ENCODE measurements at regions not wholly inside any gene's neighbourhood (a gene's known extent, or its start where the extent isn't known, plus 50 kb on each side); places are given as distances from the start of the nearest gene placed in this dataset.
A peak's percentile ranks its signal among the peaks of the same experiment; 100 is the strongest.

GRCh38 chr13:111394211-111394922, 73.9 kb downstream of the TEX29 start:
- no peak for TF ChIP-seq CTCF (IDR thresholded peaks at IDR 0.05)
- H3K9ac ChIP-seq (ENCODE audit: insufficient read depth, low read length, poor library complexity, severe bottlenecking) = no peak overlapping the region
- H3K9me3 ChIP-seq (replicated peaks in 1 of 2; ENCODE audit: control insufficient read depth in 1 of 2, insufficient read depth in 1 of 2, low read length in 2 of 2) = no peaks in the 10 kb centered on the region
- H3K27ac Mint-ChIP-seq = peak overlapping the region in 1 of 7 donors; percentile 0
- no peak overlapping the region for H2AFZ ChIP-seq (ENCODE audit: insufficient read depth, low read depth, low read length, poor library complexity, severe bottlenecking)
- H3K4me2 ChIP-seq (replicated peaks; ENCODE audit: extremely low read depth, low read length, poor library complexity, severe bottlenecking) = no peak overlapping the region
- no peak overlapping the region for H3K27ac ChIP-seq (ENCODE audit: low read depth in 1 of 2, low read length in 2 of 2)
- DNase-seq = no peak
- H4K20me1 ChIP-seq (ENCODE audit: insufficient read depth, low read length) = no peaks in the 10 kb centered on the region
- H3K36me3 Mint-ChIP-seq = no peaks in the 10 kb centered on the region
- no peak overlapping the region for H3K4me3 Mint-ChIP-seq
- no peaks in the 10 kb centered on the region for H3K4me1 Mint-ChIP-seq
- H3K79me2 ChIP-seq (ENCODE audit: insufficient read depth, low read length) = no peaks in the 10 kb centered on the region
- H3K27me3 Mint-ChIP-seq (ENCODE audit: low read depth in 3 of 3) = peaks cover 0 to 3% (median 0%) of the 10 kb centered on the region in 3 donors
- no peaks in the 10 kb centered on the region for H3K27me3 ChIP-seq (ENCODE audit: control insufficient read depth in 2 of 2, insufficient read depth in 2 of 2, low read length in 2 of 2)
- intact Hi-C loops (cut with micrococcal nuclease) = no loop called here
- H3K36me3 ChIP-seq (replicated peaks in 1 of 2; ENCODE audit: control insufficient read depth in 1 of 2, insufficient read depth in 2 of 2, low read length in 2 of 2) = no peaks in the 10 kb centered on the region
- no peaks in the 10 kb centered on the region for H3K4me1 ChIP-seq (ENCODE audit: control insufficient read depth in 1 of 2, insufficient read depth in 2 of 2, low read length in 2 of 2)
- 95% methylated on average over 12 of the region's 14 CpGs for WGBS (ENCODE audit: insufficient coverage)
- H3K4me3 ChIP-seq (replicated peaks in 1 of 3; ENCODE audit: low read depth in 2 of 3, low read length in 3 of 3) = no peak overlapping the region
- H3K9me3 Mint-ChIP-seq = peaks cover 0 to 6% (median 0%) of the 10 kb centered on the region in 7 donors

- Histone ChIP-seq H3K4me3 (replicated peaks in 1 of 3; ENCODE audit: low read depth in 2 of 3, low read length in 3 of 3) (no peak overlapping the region), H3K27me3 (ENCODE audit: control insufficient read depth in 2 of 2, insufficient read depth in 2 of 2, low read length in 2 of 2) (no peaks in the 10 kb centered on the region), H3K9me3 (replicated peaks in 1 of 2; ENCODE audit: control insufficient read depth in 1 of 2, insufficient read depth in 1 of 2, low read length in 2 of 2) (no peaks in the 10 kb centered on the region), H3K36me3 (replicated peaks in 1 of 2; ENCODE audit: control insufficient read depth in 1 of 2, insufficient read depth in 2 of 2, low read length in 2 of 2) (no peaks in the 10 kb centered on the region), H3K9ac (ENCODE audit: insufficient read depth, low read length, poor library complexity, severe bottlenecking) (no peak overlapping the region), H4K20me1 (ENCODE audit: insufficient read depth, low read length) (no peaks in the 10 kb centered on the region), H2AFZ (ENCODE audit: insufficient read depth, low read depth, low read length, poor library complexity, severe bottlenecking) (no peak overlapping the region), H3K27ac (ENCODE audit: low read depth in 1 of 2, low read length in 2 of 2) (no peak overlapping the region), H3K4me1 (ENCODE audit: control insufficient read depth in 1 of 2, insufficient read depth in 2 of 2, low read length in 2 of 2) (no peaks in the 10 kb centered on the region), H3K79me2 (ENCODE audit: insufficient read depth, low read length) (no peaks in the 10 kb centered on the region), H3K4me2 (replicated peaks; ENCODE audit: extremely low read depth, low read length, poor library complexity, severe bottlenecking) (no peak overlapping the region)
- Mint-ChIP-seq H3K27me3 (ENCODE audit: low read depth in 3 of 3) (peaks cover 0 to 5% (median 4%) of the 10 kb centered on the region in 3 donors), H3K27ac (no peak overlapping the region), H3K36me3 (no peaks in the 10 kb centered on the region), H3K4me3 (no peak overlapping the region), H3K9me3 (peaks cover 0 to 6% (median 0%) of the 10 kb centered on the region in 7 donors), H3K4me1 (no peaks in the 10 kb centered on the region)
- no peak for DNase-seq
- intact Hi-C loops (cut with micrococcal nuclease) = no loop called here
- 95% methylated on average over 4 of the region's 9 CpGs for WGBS (ENCODE audit: insufficient coverage)
- TF ChIP-seq CTCF (IDR thresholded peaks at IDR 0.05) = no peak
These were observed 75.3 kb downstream of the TEX29 start for GRCh38 chr13:111395511-111396393.

Measured in CD14-positive monocyte (primary cell).